GM12878 (cell line): ENCODE measurements at regions not wholly inside any gene's neighbourhood (a gene's known extent, or its start where the extent isn't known, plus 50 kb on each side); places are given as distances from the start of the nearest gene placed in this dataset.

ENCODE experiments used
- ATAC-seq: fragments of 200-7000 bp; cut with Tn5 transposase; 3 replicates; pipeline ENCODE4 v1.9.1; 2020; ENCODE audit warnings: mild to moderate bottlenecking, moderate library complexity
- BruUV-seq: library from RNA; stranded (reverse); fragments of 400-500 nt; replicated peaks from 2 replicates; lab custom pipeline; 2021; lab: Mats Ljungman, UMichigan
- CTCF ChIA-PET: fragments of 300-600 bp; sonication (Branson Sonifier 250); formaldehyde crosslinking; extraction: SDS; loops from one replicate; lab custom pipeline; 2021; ENCODE audit warnings: inconsistent platforms; lab: Yijun Ruan, JAX
- POLR2A ChIA-PET: fragments of 350-600 bp; formaldehyde crosslinking; extraction: SDS; loops from one replicate; lab custom pipeline; 2021; ENCODE audit warnings: inconsistent platforms; lab: Charles Lee
- RAD21 ChIA-PET: fragments of 300-600 bp; sonication (Branson Sonifier 250); formaldehyde crosslinking; loops from one replicate; lab custom pipeline; 2023; ENCODE audit warnings: antibody characterized with exemption; ENCODE audit not compliant: unreplicated experiment; lab: Charles Lee
- SMC1A ChIA-PET: fragments of 300-600 bp; sonication (Branson Sonifier 250); formaldehyde crosslinking; loops from one replicate; lab custom pipeline; 2023; ENCODE audit not compliant: unreplicated experiment, uncharacterized antibody; lab: Charles Lee
- DNase-seq: peaks from one replicate; pipeline ENCODE4 v3.0.0-alpha.2; 2011; ENCODE audit warnings: low read depth, low spot score
- FAIRE-seq: peaks from 3 replicates; lab custom pipeline; 2011; peaks lifted over from hg19 to GRCh38; lab: Jason Lieb, UNC
- H2AFZ ChIP-seq: 2 replicates; pipeline ENCODE4 v1.6.0; 2011; ENCODE audit warnings: low read depth, low read length, control low read depth; ENCODE audit not compliant: control insufficient read depth
- H3K27ac ChIP-seq: 2 replicates; pipeline ENCODE4 v1.5.1; 2011; ENCODE audit warnings: control low read depth; ENCODE audit not compliant: control insufficient read depth, insufficient read depth
- H3K27me3 ChIP-seq, 2 experiments: replicated peaks in 1 of 2; 2 replicates each; pipeline versions ENCODE4 v1.6.0 to v1.6.1; 2011; ENCODE audit warnings: low read length in 1 of 2; ENCODE audit not compliant: control insufficient read depth in 2 of 2, insufficient read depth in 2 of 2
- H3K36me3 ChIP-seq, 2 experiments: 2 replicates each; pipeline ENCODE4 v1.5.1; 2011; ENCODE audit warnings: low read length in 1 of 2; ENCODE audit not compliant: control insufficient read depth in 2 of 2, insufficient read depth in 2 of 2
- H3K4me1 ChIP-seq: 2 replicates; pipeline ENCODE4 v1.6.1; 2011; ENCODE audit warnings: mild to moderate bottlenecking, low read length, moderate library complexity, mixed read lengths; ENCODE audit not compliant: control insufficient read depth, insufficient read depth
- H3K4me2 ChIP-seq: 2 replicates; pipeline ENCODE4 v1.6.0; 2011; ENCODE audit warnings: control low read depth; ENCODE audit not compliant: control insufficient read depth, insufficient read depth
- H3K4me3 ChIP-seq: fragments of 200-600 bp; sonication (generic); 2 replicates; pipeline ENCODE4 v1.5.1; 2016
- H3K79me2 ChIP-seq: 2 replicates; pipeline ENCODE4 v1.6.0; 2011; ENCODE audit warnings: low read length; ENCODE audit not compliant: control insufficient read depth, insufficient read depth
- H3K9ac ChIP-seq: 2 replicates; pipeline ENCODE4 v1.8.0; 2011; ENCODE audit warnings: low read length, control low read depth, mixed read lengths; ENCODE audit not compliant: control insufficient read depth, insufficient read depth
- H3K9me3 ChIP-seq: replicated peaks from 3 replicates; pipeline ENCODE4 v1.5.1; 2011; ENCODE audit warnings: mild to moderate bottlenecking, low read length; ENCODE audit not compliant: control insufficient read depth, insufficient read depth
- H4K20me1 ChIP-seq: 2 replicates; pipeline ENCODE4 v1.6.0; 2011; ENCODE audit not compliant: control insufficient read depth, insufficient read depth
- BCL11A ChIP-seq: IDR thresholded peaks from 2 replicates; pipeline ENCODE4 v1.6.1; 2011; ENCODE audit warnings: low read depth, low read length
- CHD1 ChIP-seq: IDR thresholded peaks from 2 replicates; pipeline ENCODE4 v1.6.1; 2012; ENCODE audit warnings: low read depth, low read length, improper control_type of control experiment
- CREM ChIP-seq: IDR thresholded peaks from 2 replicates; pipeline ENCODE4 v1.6.1; 2014; ENCODE audit warnings: antibody characterized with exemption, low read depth
- IRF4 ChIP-seq: IDR thresholded peaks from 2 replicates; pipeline ENCODE4 v1.6.1; 2011; ENCODE audit warnings: low read depth, low read length
- PAX5 ChIP-seq: IDR thresholded peaks from 2 replicates; pipeline ENCODE4 v1.6.1; 2011; ENCODE audit warnings: low read depth, low read length, borderline replicate concordance
- REST ChIP-seq: IDR thresholded peaks from 2 replicates; pipeline ENCODE4 v1.6.1; 2012; ENCODE audit warnings: mild to moderate bottlenecking, low read depth, low read length
- USF2 ChIP-seq: IDR thresholded peaks from 2 replicates; pipeline ENCODE4 v1.6.1; 2011; ENCODE audit warnings: low read depth, low read length, improper control_type of control experiment, borderline replicate concordance
- ZNF24 ChIP-seq: fragments of 450-650 bp; IDR thresholded peaks from 2 replicates; pipeline ENCODE4 v1.6.1; 2017; ENCODE audit warnings: antibody characterized with exemption, mild to moderate bottlenecking
- WGBS: methylation state at CpG from one replicate; pipeline ENCODE4 v1.1.6; 2016; ENCODE audit warnings: low lambda C conversion rate; ENCODE audit not compliant: insufficient replicate concordance, insufficient coverage; ENCODE audit errors: missing lambda C conversion rate; 5-methylcytosine and 5-hydroxymethylcytosine counted together
- in situ Hi-C: fragments of 300-500 bp; cut with MboI; formaldehyde crosslinking; loops from 9 replicates; pipeline ENCODE4 v1.14.3; 2018; ENCODE audit warnings: mixed read lengths
- intact Hi-C: fragments of 100-400 bp; cut with micrococcal nuclease; formaldehyde crosslinking; loops from one replicate; pipeline ENCODE4 v1.14.2; 2022; ENCODE audit not compliant: unreplicated experiment

DNA sequence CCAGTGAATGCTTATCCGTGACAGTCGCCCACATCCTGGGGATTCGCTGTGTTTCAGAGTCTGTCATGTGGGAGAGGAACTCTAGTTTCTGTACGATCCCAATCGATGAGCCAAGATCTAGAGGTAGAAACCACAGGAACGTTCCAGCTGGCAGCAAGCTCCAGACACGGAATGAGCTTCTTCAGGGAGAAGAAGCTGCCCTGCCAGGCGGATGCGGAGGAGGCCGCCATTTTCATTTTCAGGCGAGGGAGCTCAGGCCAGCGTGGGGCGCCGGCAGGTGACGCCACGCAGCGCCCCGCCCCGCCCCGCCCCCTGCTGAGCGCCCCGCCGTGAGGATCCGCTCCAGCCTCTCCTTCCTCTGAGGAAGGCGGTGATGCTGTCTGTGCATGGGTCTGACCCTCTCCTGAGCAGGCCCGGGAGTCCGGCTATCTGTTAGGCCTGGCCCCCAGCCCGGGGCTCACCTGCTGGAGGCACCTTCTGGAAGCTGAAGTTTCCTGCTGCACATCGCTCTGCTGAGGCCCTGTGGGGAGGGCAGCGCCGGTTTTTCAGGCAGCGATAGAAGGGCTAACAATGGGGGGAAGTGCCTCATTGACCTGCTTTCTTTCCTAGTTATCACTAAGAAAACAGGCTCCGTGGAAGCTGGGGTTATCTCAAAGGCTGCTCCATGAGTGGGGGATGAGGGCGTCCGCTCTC is 147.5 kb downstream of the ERMARD start:
- Histone ChIP-seq H2AFZ (no peak overlapping the region), H3K36me3 (no peaks in the 10 kb centered on the region), H3K27ac (no peak overlapping the region), H3K4me3 (no peak overlapping the region), H3K9me3 (no peaks in the 10 kb centered on the region; the same call in 2 of the 3 replicates), H3K27me3 (no peaks in the 10 kb centered on the region)
- DNase-seq, result no peak
- SMC1A ChIA-PET, result no interaction called here
- ATAC-seq, result no peak
- in situ Hi-C loops, result no loop called here
- POLR2A ChIA-PET, result no interaction called here
- BruUV-seq, result no TSS peak
- FAIRE-seq, result no peak
- RAD21 ChIA-PET, result no interaction called here
- TF ChIP-seq USF2, result no peak
- TF ChIP-seq IRF4, result no peak
- no peak for TF ChIP-seq BCL11A
- TF ChIP-seq REST, result no peak
- no peak for TF ChIP-seq PAX5
- TF ChIP-seq CREM, result no peak
- no peak for TF ChIP-seq ZNF24
- no peak for TF ChIP-seq CHD1
- TF ChIP-seq, all 136 proteins: peak for 0
- Histone ChIP-seq H3K9ac (no peak overlapping the region), H3K4me1 (no peaks in the 10 kb centered on the region), H3K79me2 (no peaks in the 10 kb centered on the region), H4K20me1 (no peaks in the 10 kb centered on the region), H3K4me2 (no peak overlapping the region)
- CTCF ChIA-PET, result no interaction called here
- WGBS, result 65% methylated on average over 29 of the region's 35 CpGs
- intact Hi-C loops, result no loop called here
